HG03457 (cell line): ENCODE measurements at regions not wholly inside any gene's neighbourhood (a gene's known extent, or its start where the extent isn't known, plus 50 kb on each side); places are given as distances from the start of the nearest gene placed in this dataset.
"Not testable (repeated sequence)": the region's sequence is repeated elsewhere in the genome, so short reads cannot be mapped to it uniquely, and the experiment has no call there.

Source experiments
- ATAC-seq: cut with Tn5 transposase; IDR thresholded peaks from one replicate; pipeline ENCODE4 v1.9.1; 2021; ENCODE audit warnings: moderate number of reproducible peaks; ENCODE audit not compliant: unreplicated experiment

- ATAC-seq: peak; percentile 26
Observed at GRCh38 chr10:23742807-23743206, 303.9 kb downstream of the OTUD1 start.

- ATAC-seq: no peak
Observed at GRCh38 chr10:23754179-23754578, 315.3 kb downstream of the OTUD1 start.

- ATAC-seq: no peak
Observed at GRCh38 chr10:23754941-23755340, 316.1 kb downstream of the OTUD1 start.

GRCh38 chr10:23755556-23755955, 316.7 kb downstream of the OTUD1 start:
- ATAC-seq: no peak

GRCh38 chr10:23768281-23768680, 329.4 kb downstream of the OTUD1 start:
- ATAC-seq: no peak

- ATAC-seq: no peak
Observed at GRCh38 chr10:23777153-23777552, 338.3 kb downstream of the OTUD1 start.

- ATAC-seq: no peak
Observed at GRCh38 chr10:23779301-23779700, 340.4 kb downstream of the OTUD1 start.

GRCh38 chr10:23780331-23780730, 341.5 kb downstream of the OTUD1 start:
- ATAC-seq: no peak

GRCh38 chr10:23786594-23786993, 347.7 kb downstream of the OTUD1 start:
- no peak for ATAC-seq

- no peak for ATAC-seq
Observed at GRCh38 chr10:23793577-23793976, 354.7 kb downstream of the OTUD1 start.

- not testable (repeated sequence) for ATAC-seq
Observed at GRCh38 chr10:23797452-23797851, 358.6 kb downstream of the OTUD1 start.

- ATAC-seq: no peak
Observed at GRCh38 chr10:23804125-23804524, 365.2 kb downstream of the OTUD1 start.

- no peak for ATAC-seq
Observed at GRCh38 chr10:23813687-23814086, 374.8 kb downstream of the OTUD1 start.

GRCh38 chr10:23818484-23818883, 379.6 kb downstream of the OTUD1 start:
- ATAC-seq: no peak

- ATAC-seq: no peak
Observed at GRCh38 chr10:23820792-23821191, 381.9 kb downstream of the OTUD1 start.

GRCh38 chr10:23824822-23825221, 384.1 kb upstream of the KIAA1217 start:
- no peak for ATAC-seq

- ATAC-seq: no peak
Observed at GRCh38 chr10:23826421-23826820, 382.5 kb upstream of the KIAA1217 start.

- no peak for ATAC-seq
Observed at GRCh38 chr10:23829556-23829955, 379.4 kb upstream of the KIAA1217 start.

- no peak for ATAC-seq
Observed at GRCh38 chr10:23834091-23834490, 374.8 kb upstream of the KIAA1217 start.

- no peak for ATAC-seq
Observed at GRCh38 chr10:23850631-23851030, 358.3 kb upstream of the KIAA1217 start.

GRCh38 chr10:23859598-23859997, 349.3 kb upstream of the KIAA1217 start:
- no peak for ATAC-seq

GRCh38 chr10:23864631-23865147, 344.2 kb upstream of the KIAA1217 start:
- no peak for ATAC-seq

- ATAC-seq: not testable (repeated sequence)
Observed at GRCh38 chr10:23866985-23867384, 342.0 kb upstream of the KIAA1217 start.
